H9 (cell line): ENCODE measurements at regions not wholly inside any gene's neighbourhood (a gene's known extent, or its start where the extent isn't known, plus 50 kb on each side); places are given as distances from the start of the nearest gene placed in this dataset.
A peak's percentile ranks its signal among the peaks of the same experiment; 100 is the strongest.

ENCODE experiments used
- DNase-seq: peaks from one replicate; pipeline ENCODE4 v3.0.0-alpha.2; 2017
- H2AFZ ChIP-seq: one replicate; pipeline ENCODE4 v1.6.1; 2013; ENCODE audit warnings: mild to moderate bottlenecking, low read length, control low read depth, moderate library complexity
- H2AK5ac ChIP-seq: 2 replicates; pipeline ENCODE4 v1.6.1; 2013; ENCODE audit warnings: low read length, control low read depth, mixed read lengths; ENCODE audit not compliant: insufficient read length
- H2BK120ac ChIP-seq: one replicate; pipeline ENCODE4 v1.6.1; 2013; ENCODE audit warnings: low read depth, mild to moderate bottlenecking, low read length, control low read depth, inconsistent platforms; ENCODE audit not compliant: poor library complexity, severe bottlenecking
- H2BK12ac ChIP-seq: 2 replicates; pipeline ENCODE4 v1.6.1; 2013; ENCODE audit warnings: low read length, control low read depth, mixed read lengths, low read depth; ENCODE audit not compliant: insufficient read length
- H2BK15ac ChIP-seq: 2 replicates; pipeline ENCODE4 v1.6.1; 2013; ENCODE audit warnings: low read depth, low read length, control low read depth
- H2BK20ac ChIP-seq: one replicate; pipeline ENCODE4 v1.6.1; 2013; ENCODE audit warnings: low read depth, mild to moderate bottlenecking, low read length, control low read depth, inconsistent platforms; ENCODE audit not compliant: poor library complexity, severe bottlenecking
- H2BK5ac ChIP-seq: 2 replicates; pipeline ENCODE4 v1.6.1; 2013; ENCODE audit warnings: low read length, control low read depth, mixed read lengths; ENCODE audit not compliant: insufficient read length
- H3K14ac ChIP-seq: 2 replicates; pipeline ENCODE4 v1.6.1; 2013; ENCODE audit warnings: low read length, control low read depth; ENCODE audit not compliant: insufficient read depth
- H3K18ac ChIP-seq: 2 replicates; pipeline ENCODE4 v1.6.1; 2013; ENCODE audit warnings: low read depth, mild to moderate bottlenecking, mixed read lengths, low read length, control low read depth; ENCODE audit not compliant: insufficient read length
- H3K23ac ChIP-seq: 2 replicates; pipeline ENCODE4 v1.6.1; 2013; ENCODE audit warnings: low read length, control low read depth, mixed read lengths, low read depth; ENCODE audit not compliant: insufficient read length
- H3K23me2 ChIP-seq: 2 replicates; pipeline ENCODE4 v1.6.1; 2013; ENCODE audit warnings: low read depth, mild to moderate bottlenecking, mixed read lengths, low read length, control low read depth; ENCODE audit not compliant: insufficient read length, poor library complexity, severe bottlenecking
- H3K27ac ChIP-seq: 2 replicates; pipeline ENCODE4 v1.5.1; 2013; ENCODE audit warnings: low read length, control low read depth, mixed read lengths, low read depth; ENCODE audit not compliant: insufficient read length
- H3K27me3 ChIP-seq: 2 replicates; pipeline ENCODE4 v1.6.1; 2013; ENCODE audit warnings: low read length, control low read depth, inconsistent platforms; ENCODE audit not compliant: insufficient read depth
- H3K4ac ChIP-seq: 2 replicates; pipeline ENCODE4 v1.6.1; 2013; ENCODE audit warnings: low read depth, mild to moderate bottlenecking, control low read depth, inconsistent platforms, low read length, moderate library complexity
- H3K4me1 ChIP-seq: 2 replicates; pipeline ENCODE4 v1.6.1; 2013; ENCODE audit warnings: low read length, control low read depth, inconsistent platforms; ENCODE audit not compliant: insufficient read depth
- H3K4me2 ChIP-seq: 2 replicates; pipeline ENCODE4 v1.6.1; 2013; ENCODE audit warnings: low read length, control low read depth, mixed read lengths; ENCODE audit not compliant: insufficient read length, insufficient read depth
- H3K56ac ChIP-seq: 2 replicates; pipeline ENCODE4 v1.6.1; 2013; ENCODE audit warnings: low read depth, mild to moderate bottlenecking, mixed read lengths, low read length, control low read depth; ENCODE audit not compliant: insufficient read length
- H3K79me1 ChIP-seq: 2 replicates; pipeline ENCODE4 v1.6.1; 2013; ENCODE audit warnings: low read depth, mild to moderate bottlenecking, moderate library complexity, low read length, control low read depth, inconsistent platforms; ENCODE audit not compliant: insufficient read depth, poor library complexity, severe bottlenecking
- H3K79me2 ChIP-seq: 2 replicates; pipeline ENCODE4 v1.6.1; 2013; ENCODE audit warnings: low read length, control low read depth, inconsistent platforms; ENCODE audit not compliant: insufficient read depth
- H3K9ac ChIP-seq: 2 replicates; pipeline ENCODE4 v1.6.1; 2013; ENCODE audit warnings: low read length, control low read depth, mixed read lengths; ENCODE audit not compliant: insufficient read length; ENCODE audit errors: extremely low read depth
- H3K9me3 ChIP-seq: one replicate; pipeline ENCODE4 v1.6.1; 2013; ENCODE audit warnings: low read depth, low read length, inconsistent platforms; ENCODE audit not compliant: control insufficient read depth
- H3T11ph ChIP-seq: one replicate; pipeline ENCODE4 v1.6.1; 2013; ENCODE audit warnings: mild to moderate bottlenecking, low read length, control low read depth, inconsistent platforms
- H4K20me1 ChIP-seq: one replicate; pipeline ENCODE4 v1.6.1; 2013; ENCODE audit not compliant: control insufficient read depth, insufficient read length, insufficient read depth
- H4K5ac ChIP-seq: 2 replicates; pipeline ENCODE4 v1.6.1; 2013; ENCODE audit warnings: low read depth, mild to moderate bottlenecking, mixed read lengths, low read length, control low read depth; ENCODE audit not compliant: insufficient read length
- H4K8ac ChIP-seq: replicated peaks from 2 replicates; pipeline ENCODE4 v1.6.1; 2013; ENCODE audit warnings: low read length, control low read depth, mixed read lengths, low read depth; ENCODE audit not compliant: insufficient read length
- H4K91ac ChIP-seq: 2 replicates; pipeline ENCODE4 v1.6.1; 2013; ENCODE audit warnings: low read depth, mild to moderate bottlenecking, moderate library complexity, mixed read lengths, low read length, control low read depth; ENCODE audit not compliant: insufficient read length
- H3K27ac Mint-ChIP-seq, 3 experiments: 2 replicates in 2 of 3; 3 replicates in 1 of 3; pipeline ENCODE4 v1.8.0; 2020 to 2021; ENCODE audit warnings: mixed read lengths in 3 of 3, mild to moderate bottlenecking in 1 of 3, moderate library complexity in 1 of 3
- H3K27me3 Mint-ChIP-seq: 2 replicates; pipeline ENCODE4 v1.8.0; 2021; ENCODE audit warnings: low read depth, mild to moderate bottlenecking, moderate library complexity, mixed read lengths
- H3K36me3 Mint-ChIP-seq, 3 experiments: 2 replicates in 2 of 3; 3 replicates in 1 of 3; pipeline ENCODE4 v1.8.0; 2020 to 2021; ENCODE audit warnings: low read depth in 3 of 3, mixed read lengths in 3 of 3; ENCODE audit not compliant: insufficient read depth in 1 of 3
- H3K4me1 Mint-ChIP-seq, 2 experiments: 2 replicates each; pipeline ENCODE4 v1.8.0; 2020; ENCODE audit warnings: mixed read lengths in 2 of 2
- H3K4me3 Mint-ChIP-seq, 2 experiments: 2 replicates in 1 of 2; 3 replicates in 1 of 2; pipeline ENCODE4 v1.8.0; 2020 to 2021; ENCODE audit warnings: mild to moderate bottlenecking in 2 of 2, mixed read lengths in 2 of 2, moderate library complexity in 1 of 2
- H3K9me3 Mint-ChIP-seq, 2 experiments: 2 replicates in 1 of 2; 3 replicates in 1 of 2; pipeline ENCODE4 v1.8.0; 2020; ENCODE audit warnings: mild to moderate bottlenecking in 2 of 2, mixed read lengths in 2 of 2, moderate library complexity in 1 of 2
- CTCF ChIP-seq: fragments of 200-600 bp; sonication (generic); conservative IDR thresholded peaks from 3 replicates; pipeline ENCODE4 v1.8.0; 2021; ENCODE audit warnings: antibody characterized with exemption, mild to moderate bottlenecking
- WGBS: extraction: QIAGEN DNeasy Blood & Tissue Kit; methylation state at CpG from one replicate; pipeline ENCODE4 v1.1.7; 2013; ENCODE audit warnings: missing lambda C conversion rate, low lambda C conversion rate, mixed read lengths; ENCODE audit not compliant: insufficient read length; ENCODE audit errors: extremely low coverage; 5-methylcytosine and 5-hydroxymethylcytosine counted together

DNA sequence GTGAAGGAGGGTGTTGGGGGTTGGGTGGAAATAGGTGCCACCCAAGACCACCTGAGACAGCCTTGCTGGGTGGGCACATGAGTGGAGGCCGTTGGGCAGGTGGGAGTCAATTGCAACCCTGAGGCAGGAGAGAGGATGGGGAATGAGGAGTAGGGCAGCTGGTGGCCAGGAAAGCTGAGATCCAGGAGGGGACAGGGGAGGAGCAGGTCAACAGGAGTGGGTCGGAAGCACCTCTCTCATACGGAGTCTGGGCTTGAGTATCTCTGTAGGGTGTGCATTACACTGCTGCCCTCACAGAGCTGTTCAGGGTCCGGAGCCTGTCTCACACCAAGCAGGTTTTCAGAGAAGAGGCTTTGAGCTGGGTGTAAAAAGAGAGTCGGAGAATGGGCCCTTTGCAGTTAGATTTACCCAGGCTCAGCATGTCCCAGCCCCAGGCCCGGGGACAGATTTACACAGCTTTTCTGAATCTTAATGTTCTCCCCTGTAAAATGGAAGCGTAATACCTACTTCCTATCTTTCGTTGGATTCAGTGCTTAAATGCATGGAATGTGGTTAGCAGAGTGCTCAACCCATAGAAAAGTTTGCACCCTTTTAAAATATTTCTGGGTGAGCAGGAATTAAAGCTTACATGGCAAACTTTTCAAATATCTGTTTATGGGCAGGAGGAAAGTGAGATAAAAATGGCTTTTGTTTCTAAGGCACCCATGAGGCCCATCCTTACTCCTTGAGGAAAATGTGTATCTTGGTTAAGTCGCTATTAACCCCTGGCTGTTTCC lies 144.0 kb upstream of the MYCN start:
- H3K27me3 ChIP-seq: no peaks in the 10 kb centered on the region; the same call in 1 of the 2 replicates
- H2BK15ac ChIP-seq: no peak overlapping the region
- no peaks in the 10 kb centered on the region for H3K9me3 ChIP-seq
- H3K36me3 Mint-ChIP-seq: no peaks in the 10 kb centered on the region
- no peak overlapping the region for H2AK5ac ChIP-seq
- no peaks in the 10 kb centered on the region; the same call in none of the 2 replicates for H3K27me3 Mint-ChIP-seq
- no peak overlapping the region for H2BK12ac ChIP-seq
- no peak for TF ChIP-seq CTCF
- no peak overlapping the region for H2BK20ac ChIP-seq
- H3K9me3 Mint-ChIP-seq: no peaks in the 10 kb centered on the region
- H4K91ac ChIP-seq: no peak overlapping the region
- H3K4me2 ChIP-seq: no peak overlapping the region
- H3K23ac ChIP-seq: no peak overlapping the region
- H3K14ac ChIP-seq: no peak overlapping the region
- H4K8ac ChIP-seq: no peak overlapping the region
- H3T11ph ChIP-seq: no peak overlapping the region
- no peak overlapping the region for H4K5ac ChIP-seq
- H3K27ac Mint-ChIP-seq: peak overlapping the region in 2 of 3 experiments; percentile 23 to 41; a peak in 2 of 7 replicates
- H3K56ac ChIP-seq: no peak overlapping the region
- no peaks in the 10 kb centered on the region for H3K79me2 ChIP-seq
- no peak overlapping the region for H2AFZ ChIP-seq
- H3K23me2 ChIP-seq: no peaks in the 10 kb centered on the region
- no peaks in the 10 kb centered on the region for H3K79me1 ChIP-seq
- no peaks in the 10 kb centered on the region for H4K20me1 ChIP-seq
- no peak overlapping the region for H3K27ac ChIP-seq
- H3K4ac ChIP-seq: no peak overlapping the region
- no peak overlapping the region for H3K9ac ChIP-seq
- no peaks in the 10 kb centered on the region for H3K4me1 ChIP-seq
- H3K18ac ChIP-seq: no peak overlapping the region
- no peak overlapping the region for H2BK5ac ChIP-seq
- H3K4me1 Mint-ChIP-seq: peaks cover 15 to 16% of the 10 kb centered on the region in 2 experiments
- DNase-seq: no peak
- WGBS: no CpG with 5 or more reads among the region's 9 CpGs
- H3K4me3 Mint-ChIP-seq: no peak overlapping the region
- no peak overlapping the region for H2BK120ac ChIP-seq
